ENCODE measurements at regions not wholly inside any gene's neighbourhood (a gene's known extent, or its start where the extent isn't known, plus 50 kb on each side); places are given as distances from the start of the nearest gene placed in this dataset.

DNA sequence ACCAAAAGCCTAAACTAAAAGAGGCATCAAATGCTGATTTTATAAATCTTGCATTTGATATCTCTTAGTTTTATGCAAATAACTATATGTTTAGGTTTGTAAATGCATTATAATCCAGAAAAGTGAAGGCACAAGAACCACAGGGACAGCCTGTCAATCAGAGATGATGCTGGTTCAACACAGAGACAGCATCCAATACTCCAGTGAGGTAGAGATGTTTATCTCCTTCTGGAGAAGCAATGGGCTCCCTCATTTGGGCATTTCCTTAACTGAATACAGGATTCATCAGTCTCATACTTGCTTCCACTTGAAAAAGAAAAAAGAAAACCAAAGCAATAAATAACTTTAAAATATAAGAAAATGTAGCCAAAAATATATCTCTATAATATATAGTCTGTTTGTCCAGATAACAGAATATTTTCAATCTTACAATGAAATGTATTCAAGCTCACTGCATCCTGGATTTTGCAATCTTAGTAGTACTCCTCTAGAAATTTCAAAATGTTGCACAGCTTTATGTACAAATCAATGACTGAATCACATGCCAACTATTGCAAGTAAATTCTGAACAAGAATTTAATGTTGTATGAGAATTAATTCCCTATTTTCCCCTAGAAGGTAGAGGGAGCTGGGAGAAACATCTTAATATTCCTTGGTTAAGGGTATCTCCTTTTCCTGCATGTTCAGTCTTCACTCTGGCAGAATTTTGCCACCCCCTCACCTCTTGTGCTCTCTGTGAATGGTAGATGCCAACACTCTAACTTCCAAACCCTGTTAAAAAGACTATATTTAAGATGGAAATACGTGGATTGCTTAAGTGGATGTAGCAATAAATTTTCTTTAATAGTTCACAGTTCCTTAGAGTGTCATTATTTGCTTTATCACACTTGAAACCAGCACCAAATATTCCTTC lies 191.1 kb upstream of the GAS1 start:
- ATAC-seq (no peak), DNase-seq (no peak)
- no peaks in the 10 kb centered on the region for H3K4me1 ChIP-seq (ENCODE audit: control insufficient read depth, insufficient read depth, low read length)
- H3K27me3 ChIP-seq (ENCODE audit: control insufficient read depth, insufficient read depth) = no peaks in the 10 kb centered on the region
- H3K27ac ChIP-seq (ENCODE audit: low read length) = no peak overlapping the region
- H3K9me3 ChIP-seq (ENCODE audit: control insufficient read depth, low read length) = no peaks in the 10 kb centered on the region
- intact Hi-C loops (cut with DNase I) = no loop called here
- 69% methylated on average over 1 of the region's 1 CpG for WGBS
- H3K4me3 ChIP-seq (ENCODE audit: low read length) = no peak overlapping the region

DNA sequence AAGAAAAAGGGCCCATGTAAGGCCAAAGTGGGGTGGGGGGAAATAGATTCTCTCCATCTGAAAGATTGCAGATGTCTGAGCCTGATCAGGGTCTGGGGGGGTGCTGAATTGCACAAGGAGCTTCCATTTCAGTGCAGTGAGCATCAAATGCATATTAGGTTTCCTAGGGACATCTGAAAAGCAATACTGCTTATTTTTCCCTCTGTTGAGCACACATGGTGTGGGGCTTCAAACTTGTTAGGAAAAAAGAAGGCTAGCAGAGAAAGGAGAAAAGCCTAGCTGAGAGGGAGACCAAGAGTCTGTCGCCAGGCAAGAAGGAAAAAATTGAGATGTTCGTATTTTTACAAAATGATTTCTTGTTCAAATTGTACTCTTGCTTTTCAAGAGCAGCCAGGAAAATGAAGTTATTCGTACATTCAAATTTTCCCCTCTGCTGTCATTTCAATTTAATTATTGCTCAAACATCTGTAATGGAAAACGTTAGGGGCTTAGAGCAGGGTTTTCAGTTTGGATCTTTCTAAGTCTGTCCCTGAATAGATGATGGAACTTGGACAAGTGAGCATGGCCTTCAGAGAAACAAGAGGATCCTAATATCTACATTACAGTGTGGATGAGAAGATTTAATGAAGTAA lies 191.9 kb upstream of the GAS1 start:
- no peak overlapping the region for H3K4me3 ChIP-seq (ENCODE audit: low read length)
- WGBS = 84% methylated on average over 4 of the region's 4 CpGs
- H3K4me1 ChIP-seq (ENCODE audit: control insufficient read depth, insufficient read depth, low read length) = no peaks in the 10 kb centered on the region
- DNase-seq (no peak), ATAC-seq (no peak)
- no peaks in the 10 kb centered on the region for H3K27me3 ChIP-seq (ENCODE audit: control insufficient read depth, insufficient read depth)
- intact Hi-C loops (cut with DNase I) = no loop called here
- H3K9me3 ChIP-seq (ENCODE audit: control insufficient read depth, low read length) = no peaks in the 10 kb centered on the region
- no peak overlapping the region for H3K27ac ChIP-seq (ENCODE audit: low read length)

DNA sequence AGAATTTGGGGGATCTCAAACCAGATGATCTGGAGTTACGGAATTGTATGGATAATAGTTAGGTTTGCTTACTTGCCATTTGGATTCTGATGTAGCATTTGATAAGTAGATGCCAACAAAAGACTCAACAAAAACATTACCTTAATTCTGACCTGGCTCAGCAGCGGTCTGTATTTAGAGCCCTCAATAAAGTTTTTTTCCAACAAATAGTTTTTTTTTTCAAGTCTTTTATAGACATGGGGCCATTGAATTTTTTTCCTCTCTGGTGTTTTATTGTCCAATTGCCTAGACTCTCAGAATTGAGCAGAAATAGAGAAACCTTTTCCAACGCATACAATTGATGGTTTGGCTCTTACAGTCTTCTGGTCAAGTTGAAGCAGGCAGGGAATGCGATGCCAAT lies 192.8 kb upstream of the GAS1 start:
- 98% methylated on average over 4 of the region's 4 CpGs for WGBS
- Histone ChIP-seq H3K27me3 (ENCODE audit: control insufficient read depth, insufficient read depth) (no peaks in the 10 kb centered on the region), H3K27ac (ENCODE audit: low read length) (no peak overlapping the region), H3K4me3 (ENCODE audit: low read length) (no peak overlapping the region), H3K4me1 (ENCODE audit: control insufficient read depth, insufficient read depth, low read length) (no peaks in the 10 kb centered on the region), H3K9me3 (ENCODE audit: control insufficient read depth, low read length) (no peaks in the 10 kb centered on the region)
- ATAC-seq = no peak
- intact Hi-C loops (cut with DNase I) = loop anchor here in 1 of 4 donors (10.0 kb wide), 1 partner anchor 55 kb away; no protein-coding TSS in a partner anchor
- DNase-seq = no peak

DNA sequence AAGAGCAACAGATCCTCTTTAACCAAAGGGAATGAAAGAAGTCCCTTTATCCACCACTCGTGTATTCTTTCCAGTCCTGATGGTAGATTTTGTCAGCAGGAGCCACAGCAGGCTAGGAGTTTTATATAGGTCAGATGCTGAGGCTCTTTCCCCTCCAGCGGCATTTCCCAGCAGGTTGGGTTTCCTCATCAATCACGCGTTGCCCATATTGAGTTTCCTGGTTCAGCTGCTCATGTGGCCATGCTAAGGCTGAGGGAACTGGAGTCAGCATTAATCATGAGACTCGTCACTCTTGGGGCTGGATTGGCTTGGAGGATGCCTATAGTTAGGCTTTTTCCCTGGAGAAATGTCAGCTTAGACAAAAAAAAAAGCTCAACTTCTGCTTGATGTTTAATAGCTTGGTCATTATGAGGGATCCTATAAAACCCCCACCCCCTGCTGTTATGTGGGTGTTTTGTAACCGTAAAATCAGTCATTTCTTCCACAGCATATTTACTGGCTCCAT lies 193.4 kb upstream of the GAS1 start:
- no peaks in the 10 kb centered on the region for H3K27me3 ChIP-seq (ENCODE audit: control insufficient read depth, insufficient read depth)
- ATAC-seq (no peak), DNase-seq (no peak)
- H3K4me1 ChIP-seq (ENCODE audit: control insufficient read depth, insufficient read depth, low read length) = no peaks in the 10 kb centered on the region
- H3K4me3 ChIP-seq (ENCODE audit: low read length) = no peak overlapping the region
- intact Hi-C loops (cut with DNase I) = loop anchor here in 1 of 4 donors (10.0 kb wide), 1 partner anchor 56 kb away; no protein-coding TSS in a partner anchor
- no peaks in the 10 kb centered on the region for H3K9me3 ChIP-seq (ENCODE audit: control insufficient read depth, low read length)
- 93% methylated on average over 6 of the region's 6 CpGs for WGBS
- no peak overlapping the region for H3K27ac ChIP-seq (ENCODE audit: low read length)

DNA sequence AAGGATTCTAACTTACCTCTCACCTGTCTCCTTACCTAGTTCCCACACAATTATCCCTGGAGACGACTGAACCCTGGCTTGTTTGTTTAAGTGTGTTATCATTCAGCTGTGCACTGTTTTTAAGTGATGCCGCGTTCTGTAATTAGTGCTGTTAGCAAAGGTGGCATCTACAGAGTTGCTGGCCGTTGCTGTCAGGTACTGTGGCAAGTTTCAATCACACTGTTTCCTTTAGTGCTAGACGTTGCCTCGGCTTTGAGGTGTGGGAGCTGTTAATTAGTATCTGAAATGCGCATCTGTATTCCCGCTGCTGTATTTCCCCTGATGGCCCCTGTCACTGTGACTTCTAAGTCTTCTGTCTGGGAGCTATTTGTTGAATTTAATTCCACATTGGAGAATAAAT lies 193.8 kb upstream of the GAS1 start:
- DNase-seq (no peak), ATAC-seq (no peak)
- no peaks in the 10 kb centered on the region for H3K4me1 ChIP-seq (ENCODE audit: control insufficient read depth, insufficient read depth, low read length)
- H3K27me3 ChIP-seq (ENCODE audit: control insufficient read depth, insufficient read depth) = no peaks in the 10 kb centered on the region
- H3K4me3 ChIP-seq (ENCODE audit: low read length) = no peak overlapping the region
- H3K27ac ChIP-seq (ENCODE audit: low read length) = no peak overlapping the region
- WGBS = 81% methylated on average over 8 of the region's 8 CpGs
- H3K9me3 ChIP-seq (ENCODE audit: control insufficient read depth, low read length) = no peaks in the 10 kb centered on the region
- intact Hi-C loops (cut with DNase I) = loop anchor here in 1 of 4 donors (10.0 kb wide), 1 partner anchor 56 kb away; no protein-coding TSS in a partner anchor

DNA sequence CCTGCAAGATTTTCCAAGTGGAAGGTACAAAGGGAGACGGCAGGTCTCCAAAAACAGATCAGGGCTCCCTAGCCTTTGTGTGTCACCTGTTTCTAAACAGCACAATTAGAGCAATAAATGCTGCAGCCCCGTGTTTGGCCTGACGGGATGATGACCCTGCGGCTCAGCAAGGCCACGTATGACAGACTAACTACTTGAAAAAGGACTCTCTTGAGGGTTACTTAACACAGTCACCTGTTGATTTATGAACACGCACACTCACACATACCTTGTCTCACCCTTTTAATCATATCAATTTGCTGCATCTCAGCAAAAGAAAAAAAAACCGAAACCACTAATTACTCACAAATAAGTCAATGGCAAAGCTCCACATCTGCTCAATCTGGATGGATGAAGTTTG lies 199.6 kb upstream of the GAS1 start:
- Histone ChIP-seq H3K4me1 (ENCODE audit: control insufficient read depth, insufficient read depth, low read length) (peaks cover 3% of the 10 kb centered on the region), H3K4me3 (ENCODE audit: low read length) (no peak overlapping the region), H3K9me3 (ENCODE audit: control insufficient read depth, low read length) (no peaks in the 10 kb centered on the region), H3K27me3 (ENCODE audit: control insufficient read depth, insufficient read depth) (no peaks in the 10 kb centered on the region), H3K27ac (ENCODE audit: low read length) (no peak overlapping the region)
- WGBS = 92% methylated on average over 7 of the region's 7 CpGs
- intact Hi-C loops (cut with DNase I) = loop anchor here in 1 of 4 donors (10.0 kb wide), 1 partner anchor 62 kb away; no protein-coding TSS in a partner anchor
- no peak for DNase-seq
- ATAC-seq = no peak

DNA sequence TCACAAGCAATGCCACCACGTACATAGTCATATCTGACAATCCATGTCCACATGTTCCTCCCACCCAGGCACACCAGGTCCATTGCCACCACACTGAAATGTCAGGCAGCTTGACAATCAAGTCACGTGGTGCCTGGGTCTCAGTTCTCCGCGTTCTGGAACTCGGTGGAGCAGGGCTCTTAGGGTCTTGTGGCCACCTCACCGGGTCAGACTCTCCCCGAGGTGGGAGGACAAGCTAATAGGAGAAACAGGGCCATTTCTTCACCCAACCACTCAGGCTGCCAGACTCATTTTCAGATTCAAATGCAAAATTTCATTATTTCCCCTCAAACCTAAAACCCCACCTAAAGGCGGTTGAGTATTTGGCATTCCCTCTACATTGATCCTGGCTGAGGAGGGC lies 200.5 kb upstream of the GAS1 start:
- H3K4me3 ChIP-seq (ENCODE audit: low read length) = peak overlapping the region; percentile 43
- intact Hi-C loops (cut with DNase I) = loop anchor here in 1 of 4 donors (10.0 kb wide), 1 partner anchor 63 kb away; no protein-coding TSS in a partner anchor
- WGBS = 75% methylated on average over 8 of the region's 8 CpGs
- no peaks in the 10 kb centered on the region for H3K9me3 ChIP-seq (ENCODE audit: control insufficient read depth, low read length)
- DNase-seq (peak; percentile 18 to 50 (median 49)), ATAC-seq (peak; percentile 3)
- no peaks in the 10 kb centered on the region for H3K27me3 ChIP-seq (ENCODE audit: control insufficient read depth, insufficient read depth)
- peak overlapping the region; percentile 89 for H3K27ac ChIP-seq (ENCODE audit: low read length)
- peaks cover 3% of the 10 kb centered on the region for H3K4me1 ChIP-seq (ENCODE audit: control insufficient read depth, insufficient read depth, low read length)

DNA sequence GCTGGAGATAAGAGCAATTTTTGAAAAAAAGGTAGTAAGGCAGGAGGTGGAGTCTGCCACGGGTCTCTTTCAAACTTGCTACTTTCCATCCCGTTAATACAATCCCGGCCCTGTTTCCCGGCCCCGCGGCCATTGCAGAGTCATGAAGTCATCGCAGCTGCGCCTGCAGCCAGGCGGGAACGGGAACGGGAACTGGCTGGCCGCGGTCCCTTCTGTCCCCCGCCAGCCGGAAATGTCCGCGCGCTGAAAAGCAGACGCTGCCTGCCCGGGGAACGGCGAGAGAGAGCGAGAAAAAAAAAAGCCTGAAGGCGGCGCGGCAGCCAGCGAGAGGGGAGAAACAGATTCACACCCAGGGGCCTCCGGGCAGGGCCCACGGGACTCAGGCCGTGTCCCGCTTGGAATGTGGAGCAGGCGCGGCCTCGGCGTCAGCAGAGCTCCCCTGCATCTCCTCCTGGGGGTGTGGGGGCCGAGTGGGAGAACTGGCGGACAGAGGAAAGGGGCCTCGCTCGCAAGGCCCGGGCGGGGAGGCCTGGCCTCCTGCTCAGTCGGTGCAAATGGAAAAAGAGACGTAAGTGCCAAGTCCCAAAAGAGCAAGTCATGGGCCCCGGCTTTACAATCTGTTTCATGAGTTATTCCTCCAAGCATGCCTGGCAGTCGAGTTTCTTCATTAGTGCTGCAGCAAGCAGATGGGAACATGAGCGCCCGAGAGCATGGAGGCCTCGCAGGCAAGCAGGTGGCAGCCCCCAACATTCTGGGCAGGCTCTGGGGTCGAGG lies 201.2 kb upstream of the GAS1 start:
- ATAC-seq = peak; percentile 95 to 97
- no peaks in the 10 kb centered on the region for H3K9me3 ChIP-seq (ENCODE audit: control insufficient read depth, low read length)
- intact Hi-C loops (cut with DNase I) = loop anchor here in 1 of 4 donors (10.0 kb wide), 1 partner anchor 64 kb away; no protein-coding TSS in a partner anchor
- H3K4me1 ChIP-seq (ENCODE audit: control insufficient read depth, insufficient read depth, low read length) = peaks cover 3% of the 10 kb centered on the region
- H3K27ac ChIP-seq (ENCODE audit: low read length) = peak overlapping the region; percentile 89
- peak; percentile 92 to 96 (median 96) for DNase-seq
- H3K27me3 ChIP-seq (ENCODE audit: control insufficient read depth, insufficient read depth) = no peaks in the 10 kb centered on the region
- H3K4me3 ChIP-seq (ENCODE audit: low read length) = peak overlapping the region; percentile 43
- WGBS = 9% methylated on average over 49 of the region's 49 CpGs

DNA sequence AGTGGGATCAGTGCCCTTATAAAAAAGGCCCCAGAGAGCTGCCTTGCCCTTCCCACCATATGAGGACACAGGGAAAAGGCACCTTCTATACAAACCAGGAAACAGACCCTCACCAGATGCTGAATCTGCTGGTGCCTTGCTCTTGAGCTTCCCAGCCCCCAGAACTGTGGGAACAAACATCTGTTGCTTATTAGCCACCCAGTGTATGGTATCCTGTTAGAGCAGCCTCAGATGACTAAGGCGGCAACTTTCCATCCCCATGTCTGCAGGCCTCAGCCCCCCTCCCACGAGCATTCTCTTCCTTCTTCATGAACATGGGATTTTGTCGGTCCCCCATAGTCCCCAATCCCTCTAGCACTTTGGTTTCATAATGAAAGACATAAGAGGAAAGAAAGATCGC lies 202.5 kb upstream of the GAS1 start:
- intact Hi-C loops (cut with DNase I) = loop anchor here in 1 of 4 donors (10.0 kb wide), 1 partner anchor 65 kb away; no protein-coding TSS in a partner anchor

DNA sequence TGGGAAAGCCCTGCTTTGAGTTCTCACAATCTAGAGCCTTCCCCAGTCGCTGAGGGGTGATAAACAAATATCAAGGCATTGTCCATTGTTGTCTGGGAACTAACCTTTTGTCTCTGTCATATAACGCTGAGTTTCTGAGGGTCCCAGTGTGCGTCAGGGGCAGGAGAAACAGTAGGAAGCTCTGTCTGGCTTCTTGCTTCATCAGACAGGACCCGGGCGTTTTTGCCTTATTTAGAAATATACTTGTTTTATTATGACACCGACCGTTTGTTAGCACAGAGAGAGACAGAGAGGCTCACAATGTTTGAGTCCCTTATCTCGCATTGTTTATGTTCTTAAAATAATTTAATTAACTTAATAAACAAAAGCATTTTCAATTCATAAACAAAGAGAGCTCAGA lies 204.9 kb upstream of the GAS1 start:
- WGBS = 66% methylated on average over 8 of the region's 8 CpGs
- Histone ChIP-seq H3K4me1 (ENCODE audit: control insufficient read depth, insufficient read depth, low read length) (peaks cover 3% of the 10 kb centered on the region), H3K9me3 (ENCODE audit: control insufficient read depth, low read length) (no peaks in the 10 kb centered on the region), H3K27ac (ENCODE audit: low read length) (no peak overlapping the region), H3K4me3 (ENCODE audit: low read length) (no peak overlapping the region), H3K27me3 (ENCODE audit: control insufficient read depth, insufficient read depth) (no peaks in the 10 kb centered on the region)
- ATAC-seq (no peak), DNase-seq (no peak)
- intact Hi-C loops (cut with DNase I) = no loop called here

More for the DNA sequence above, 202.5 kb upstream of the GAS1 start:
- no peak for ATAC-seq
- H3K27ac ChIP-seq (ENCODE audit: low read length) = no peak overlapping the region
- H3K9me3 ChIP-seq (ENCODE audit: control insufficient read depth, low read length) = no peaks in the 10 kb centered on the region
- H3K27me3 ChIP-seq (ENCODE audit: control insufficient read depth, insufficient read depth) = no peaks in the 10 kb centered on the region
- no peak for DNase-seq
- H3K4me1 ChIP-seq (ENCODE audit: control insufficient read depth, insufficient read depth, low read length) = peaks cover 3% of the 10 kb centered on the region
- H3K4me3 ChIP-seq (ENCODE audit: low read length) = no peak overlapping the region
- WGBS = 97% methylated on average over 4 of the region's 4 CpGs

Data from right cardiac atrium (tissue), 5 donors.